Heart left ventricle (tissue), 16 donors: ENCODE measurements at regions not wholly inside any gene's neighbourhood (a gene's known extent, or its start where the extent isn't known, plus 50 kb on each side); places are given as distances from the start of the nearest gene placed in this dataset.

ENCODE experiments used
- ATAC-seq, 4 donors: fragments of 200-7000 bp; cut with Tn5 transposase; one replicate each; pipeline ENCODE4 v1.9.1; 2020 to 2022; ENCODE audit warnings: moderate library complexity in 4 of 4, mild to moderate bottlenecking in 3 of 4, moderate number of reproducible peaks in 1 of 4
- DNase-seq, 5 donors: peaks; one replicate each; pipeline ENCODE4 v3.0.0-alpha.2; 2020
- H3K27ac ChIP-seq, 12 donors: fragments of 200-600 bp; sonication (generic) in 4 of 12; one replicate each; pipeline versions ENCODE4 v1.5.0 to v1.8.0; 2016 to 2022; ENCODE audit warnings: mild to moderate bottlenecking in 2 of 12
- H3K27me3 ChIP-seq, 9 donors: fragments of 200-600 bp; sonication (generic) in 2 of 9; one replicate each; pipeline versions ENCODE4 v1.5.1 to v1.8.0; 2016 to 2022; ENCODE audit warnings: mild to moderate bottlenecking in 3 of 9
- H3K36me3 ChIP-seq, 9 donors: fragments of 200-600 bp; sonication (generic) in 2 of 9; one replicate each; pipeline versions ENCODE4 v1.5.0 to v1.8.0; 2018 to 2022; ENCODE audit warnings: mild to moderate bottlenecking in 2 of 9
- H3K4me1 ChIP-seq, 12 donors: fragments of 200-600 bp; sonication (generic) in 4 of 12; one replicate each; pipeline versions ENCODE4 v1.5.0 to v1.8.0; 2016 to 2022; ENCODE audit warnings: mild to moderate bottlenecking in 3 of 12
- H3K4me3 ChIP-seq, 12 donors: fragments of 200-600 bp; sonication (generic) in 4 of 12; one replicate each; pipeline versions ENCODE4 v1.5.0 to v1.8.0; 2017 to 2022; ENCODE audit warnings: mild to moderate bottlenecking in 9 of 12, moderate library complexity in 4 of 12
- H3K9me3 ChIP-seq, 12 donors: fragments of 200-600 bp; sonication (generic) in 4 of 12; one replicate each; pipeline versions ENCODE4 v1.5.0 to v1.8.0; 2016 to 2022; ENCODE audit warnings: mild to moderate bottlenecking in 1 of 12
- POLR2A ChIP-seq, 2 donors: fragments of 450-650 bp; IDR thresholded peaks; one replicate each; pipeline ENCODE4 v1.6.1; 2017; ENCODE audit warnings: antibody characterized with exemption in 2 of 2, mild to moderate bottlenecking in 2 of 2, moderate library complexity in 2 of 2
- WGBS, 4 donors: extraction: QIAGEN DNeasy Blood & Tissue Kit in 2 of 4; methylation state at CpG; one replicate each; pipeline versions ENCODE4 v1.1.5 to v1.1.7; 2013 to 2018; 5-methylcytosine and 5-hydroxymethylcytosine counted together
- intact Hi-C, 10 donors: fragments of 100-400 bp; cut with DNase I; formaldehyde crosslinking; loops; one replicate each; pipeline versions ENCODE4 v1.11.1 to v1.14.2; 2022
- TF ChIP-seq, protein P1 (sequence below), 12 donors: fragments of 200-600 bp; sonication (generic) in 4 of 12; IDR thresholded peaks; one replicate each; pipeline versions ENCODE4 v1.5.0 to v1.8.0; 2018 to 2022; ENCODE audit warnings: antibody characterized with exemption in 12 of 12, mild to moderate bottlenecking in 5 of 12
- donor health status: ischemic (EF 13 %, LVEDD 7.1; RV severe dilation, severe dysfunction).
- donor health status: healthy with polysubstance abuse.
- donor health status: DM: no; HTN: yes; CAD: no.
- donor health status: DM: no; HTN: no; CAD: no.
- donor health status: ischemic (EF 25% LVEDD 6.9; RV normal size, moderate dysfunction).
- donor health status: ischemic (EF 25% LVEDD 5.7; RV mildly dilated, moderate dysfunction).
- donor health status: healthy.
- donor health status: DM: yes; HTN: yes; CAD: no.
- donor health status: ischemic (EF 35%, LVEDD 5.7; RV mildly dilated, moderate dysfunction).
- donor health status: nonischemic (EF 11% LVEDD 7.7; RV severe dilation, severe dysfunction).
- donor health status: DM: yes; HTN: yes; CAD: no.
- donor health status: PGD.
- donor health status: ischemic (EF 29% LVEDD 5.4; RV normal size, mild dysfunction).
- donor health status: nonischemic (EF 23%, LVEDD 6.1; RV moderate dilation, normal function).

DNA sequence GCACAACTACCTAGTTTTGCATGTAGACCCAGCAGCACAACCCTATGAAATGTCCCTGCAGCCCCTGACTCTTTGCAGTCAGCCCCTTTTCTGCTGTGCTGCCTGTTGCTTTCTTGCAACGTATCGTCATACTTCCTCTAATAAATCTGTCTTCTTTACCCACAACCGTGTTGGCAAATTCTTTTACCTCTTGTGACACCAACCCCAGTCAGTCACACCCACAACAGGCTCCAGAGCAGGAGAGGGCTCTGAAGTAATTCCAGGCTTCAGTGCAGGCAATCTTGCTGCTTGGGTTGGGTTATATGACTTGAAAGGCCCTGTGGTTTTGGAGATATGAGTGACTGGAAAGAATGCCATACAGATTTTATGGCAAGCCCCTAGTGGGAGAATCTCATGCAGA, 79.1 kb upstream of the KCNH7 start:
- no peak for TF ChIP-seq POLR2A (IDR thresholded peaks at IDR 0.05)
- TF ChIP-seq, protein P1, sequence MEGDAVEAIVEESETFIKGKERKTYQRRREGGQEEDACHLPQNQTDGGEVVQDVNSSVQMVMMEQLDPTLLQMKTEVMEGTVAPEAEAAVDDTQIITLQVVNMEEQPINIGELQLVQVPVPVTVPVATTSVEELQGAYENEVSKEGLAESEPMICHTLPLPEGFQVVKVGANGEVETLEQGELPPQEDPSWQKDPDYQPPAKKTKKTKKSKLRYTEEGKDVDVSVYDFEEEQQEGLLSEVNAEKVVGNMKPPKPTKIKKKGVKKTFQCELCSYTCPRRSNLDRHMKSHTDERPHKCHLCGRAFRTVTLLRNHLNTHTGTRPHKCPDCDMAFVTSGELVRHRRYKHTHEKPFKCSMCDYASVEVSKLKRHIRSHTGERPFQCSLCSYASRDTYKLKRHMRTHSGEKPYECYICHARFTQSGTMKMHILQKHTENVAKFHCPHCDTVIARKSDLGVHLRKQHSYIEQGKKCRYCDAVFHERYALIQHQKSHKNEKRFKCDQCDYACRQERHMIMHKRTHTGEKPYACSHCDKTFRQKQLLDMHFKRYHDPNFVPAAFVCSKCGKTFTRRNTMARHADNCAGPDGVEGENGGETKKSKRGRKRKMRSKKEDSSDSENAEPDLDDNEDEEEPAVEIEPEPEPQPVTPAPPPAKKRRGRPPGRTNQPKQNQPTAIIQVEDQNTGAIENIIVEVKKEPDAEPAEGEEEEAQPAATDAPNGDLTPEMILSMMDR (IDR thresholded peaks at IDR 0.05), result no peak
- Histone ChIP-seq H3K36me3 (no peaks in the 10 kb centered on the region), H3K27ac (no peak overlapping the region), H3K9me3 (no peaks in the 10 kb centered on the region), H3K4me3 (no peak overlapping the region), H3K4me1 (no peaks in the 10 kb centered on the region), H3K27me3 (no peaks in the 10 kb centered on the region)
- no peak for ATAC-seq
- 76 to 86% (median 79%) methylated on average over 3 of the region's 3 CpGs for WGBS, 4 donors
- intact Hi-C loops, result no loop called here
- DNase-seq, result no peak

DNA sequence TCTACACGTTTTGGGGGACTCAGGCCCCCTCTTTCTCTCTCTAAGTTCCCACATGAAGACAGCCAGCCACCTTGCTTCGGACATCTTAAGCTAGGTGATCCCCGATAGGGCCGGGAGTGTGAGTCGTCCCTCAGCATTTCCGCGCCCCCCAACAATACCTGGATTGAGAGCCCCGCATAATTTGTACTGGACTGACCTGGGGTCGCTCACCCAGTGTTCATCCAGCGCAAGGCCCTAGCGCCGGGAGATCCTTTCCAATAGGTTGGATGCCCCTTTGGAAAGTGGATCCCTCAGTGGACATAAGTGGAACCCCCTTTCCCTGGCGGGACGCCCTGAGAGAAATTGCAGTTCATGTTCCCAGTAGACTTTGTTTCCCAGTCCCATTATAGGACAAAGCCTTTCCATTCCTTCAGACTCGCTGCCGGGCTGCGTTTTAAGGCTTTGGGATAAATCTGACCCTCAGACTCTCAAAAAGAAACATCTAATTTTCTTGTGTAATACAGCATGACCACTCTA, 77.8 kb upstream of the KCNH7 start:
- WGBS, 4 donors, result 92 to 94% (median 94%) methylated on average over 17 of the region's 17 CpGs

DNA sequence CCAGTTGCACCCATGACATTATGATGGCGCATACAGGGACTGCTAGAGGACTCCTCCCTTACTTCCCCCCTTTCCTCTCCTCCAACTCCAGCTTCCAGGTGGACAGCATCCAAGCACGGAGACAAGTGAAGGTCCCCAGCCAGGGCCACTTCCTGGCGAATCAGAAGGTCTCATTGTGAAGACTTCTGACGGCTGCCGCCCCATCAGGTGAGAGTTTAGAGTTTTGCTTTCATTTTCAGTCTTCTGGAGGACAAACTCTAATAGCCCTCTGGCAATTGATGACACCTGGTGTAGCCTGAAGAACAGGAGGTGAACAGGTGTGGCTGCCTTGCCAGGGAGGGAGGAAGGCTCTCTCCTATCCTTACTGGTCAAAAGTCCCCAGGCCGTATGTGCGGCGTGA, 77.3 kb upstream of the KCNH7 start:
- Histone ChIP-seq H3K27ac (no peak overlapping the region), H3K9me3 (no peaks in the 10 kb centered on the region), H3K4me1 (no peaks in the 10 kb centered on the region), H3K36me3 (no peaks in the 10 kb centered on the region), H3K4me3 (no peak overlapping the region), H3K27me3 (no peaks in the 10 kb centered on the region)
- no peak for ATAC-seq
- WGBS, 4 donors, result 85 to 93% (median 89%) methylated on average over 8 of the region's 8 CpGs
- no peak for DNase-seq
- TF ChIP-seq, protein P1 (IDR thresholded peaks at IDR 0.05), result no peak
- no peak for TF ChIP-seq POLR2A (IDR thresholded peaks at IDR 0.05)
- intact Hi-C loops, result no loop called here

More for the DNA sequence above, 77.8 kb upstream of the KCNH7 start:
- no peak for TF ChIP-seq POLR2A (IDR thresholded peaks at IDR 0.05)
- TF ChIP-seq, protein P1 (IDR thresholded peaks at IDR 0.05), result no peak
- Histone ChIP-seq H3K9me3 (no peaks in the 10 kb centered on the region), H3K27me3 (no peaks in the 10 kb centered on the region), H3K4me3 (no peak overlapping the region), H3K4me1 (no peaks in the 10 kb centered on the region), H3K27ac (no peak overlapping the region), H3K36me3 (no peaks in the 10 kb centered on the region)
- intact Hi-C loops, result no loop called here
- ATAC-seq (no peak), DNase-seq (no peak)

DNA sequence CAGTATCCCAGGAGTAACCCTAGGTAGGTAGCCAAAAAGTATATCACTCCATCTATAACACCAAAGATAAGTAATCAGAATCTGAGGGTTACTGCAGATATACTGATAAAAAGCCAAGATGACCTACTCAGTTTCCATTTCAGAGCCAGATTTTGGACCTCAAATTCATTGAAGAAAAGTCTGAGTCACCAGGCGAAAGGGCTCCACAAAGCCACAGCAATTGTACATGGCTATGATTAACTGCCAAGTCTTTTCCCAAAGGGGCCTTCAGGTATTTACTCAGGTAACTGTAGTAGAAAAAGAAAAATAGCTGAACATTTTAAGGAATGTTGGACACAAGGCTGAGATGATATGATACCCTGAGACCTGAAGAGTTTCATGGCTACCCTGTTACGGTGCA, 75.6 kb upstream of the KCNH7 start:
- Histone ChIP-seq H3K4me1 (no peaks in the 10 kb centered on the region), H3K4me3 (no peak overlapping the region), H3K27me3 (no peaks in the 10 kb centered on the region), H3K9me3 (no peaks in the 10 kb centered on the region), H3K27ac (no peak overlapping the region), H3K36me3 (no peaks in the 10 kb centered on the region)
- 92 to 100% (median 95%) methylated on average over 2 of the region's 2 CpGs for WGBS, 4 donors
- intact Hi-C loops, result no loop called here
- no peak for TF ChIP-seq POLR2A (IDR thresholded peaks at IDR 0.05)
- TF ChIP-seq, protein P1 (IDR thresholded peaks at IDR 0.05), result no peak
- no peak for ATAC-seq
- DNase-seq, result no peak
